IMR-90 (cell line): ENCODE measurements at regions not wholly inside any gene's neighbourhood (a gene's known extent, or its start where the extent isn't known, plus 50 kb on each side); places are given as distances from the start of the nearest gene placed in this dataset.

Experiments used
- ATAC-seq: fragments of 200-7000 bp; cut with Tn5 transposase; 2 replicates; pipeline ENCODE4 v1.9.1; 2020; ENCODE audit warnings: low read depth, mild to moderate bottlenecking, moderate library complexity
- BruUV-seq: library from RNA; stranded (reverse); fragments of 400-500 nt; replicated peaks from 2 replicates; lab custom pipeline; 2021; lab: Mats Ljungman, UMichigan
- CTCF ChIA-PET: fragments of 300-600 bp; formaldehyde crosslinking; extraction: SDS; loops from one replicate; lab custom pipeline; 2021; ENCODE audit warnings: antibody characterized with exemption; lab: Yijun Ruan, JAX
- POLR2A ChIA-PET: fragments of 300-600 bp; sonication (Branson Sonifier 250); formaldehyde crosslinking; loops from one replicate; lab custom pipeline; 2022; ENCODE audit warnings: antibody characterized with exemption; ENCODE audit not compliant: unreplicated experiment; lab: Charles Lee
- DNase-seq: peaks from one replicate; pipeline ENCODE4 v3.0.0; 2013
- H2AFZ ChIP-seq: replicated peaks from 2 replicates; pipeline ENCODE3; 2013; ENCODE audit warnings: low read length, mild to moderate bottlenecking; ENCODE audit not compliant: poor library complexity
- H2AK5ac ChIP-seq: 2 replicates; pipeline ENCODE4 v1.6.1; 2013; ENCODE audit warnings: low read depth, low read length, inconsistent platforms
- H2AK9ac ChIP-seq: replicated peaks from 2 replicates; pipeline ENCODE3; 2013; ENCODE audit warnings: mild to moderate bottlenecking, low read depth, low read length, moderate library complexity; ENCODE audit not compliant: poor library complexity
- H2BK120ac ChIP-seq: 2 replicates; pipeline ENCODE4 v1.6.1; 2013; ENCODE audit warnings: low read depth, low read length, inconsistent platforms
- H2BK15ac ChIP-seq: 3 replicates; pipeline ENCODE4 v1.6.1; 2013; ENCODE audit warnings: low read depth, low read length, inconsistent platforms
- H2BK20ac ChIP-seq: 2 replicates; pipeline ENCODE4 v1.6.1; 2013; ENCODE audit warnings: low read depth, mild to moderate bottlenecking, inconsistent platforms, low read length, moderate library complexity
- H2BK5ac ChIP-seq: 2 replicates; pipeline ENCODE4 v1.6.1; 2013; ENCODE audit warnings: mild to moderate bottlenecking, low read depth, low read length, inconsistent platforms; ENCODE audit not compliant: poor library complexity, severe bottlenecking
- H3K14ac ChIP-seq: replicated peaks from 2 replicates; pipeline ENCODE4 v1.6.1; 2013; ENCODE audit warnings: low read depth, low read length, inconsistent platforms
- H3K18ac ChIP-seq: 2 replicates; pipeline ENCODE4 v1.6.1; 2013; ENCODE audit warnings: low read depth, low read length, control low read depth
- H3K23ac ChIP-seq: 2 replicates; pipeline ENCODE4 v1.6.1; 2013; ENCODE audit warnings: low read depth, low read length, inconsistent platforms
- H3K27ac ChIP-seq: 2 replicates; pipeline ENCODE4 v1.5.1; 2013; ENCODE audit warnings: mild to moderate bottlenecking, control low read depth, low read length; ENCODE audit not compliant: insufficient read depth
- H3K27me3 ChIP-seq: 2 replicates; pipeline ENCODE4 v1.6.1; 2013; ENCODE audit warnings: low read length; ENCODE audit not compliant: control insufficient read depth, insufficient read depth
- H3K36me3 ChIP-seq: 2 replicates; pipeline ENCODE4 v1.6.1; 2013; ENCODE audit warnings: low read length, mixed read lengths; ENCODE audit not compliant: control insufficient read depth, insufficient read depth
- H3K4ac ChIP-seq: 2 replicates; pipeline ENCODE4 v1.6.1; 2013; ENCODE audit warnings: low read depth, low read length, inconsistent platforms
- H3K4me1 ChIP-seq: 2 replicates; pipeline ENCODE4 v1.6.1; 2013; ENCODE audit warnings: low read length, mixed read lengths; ENCODE audit not compliant: control insufficient read depth, insufficient read depth
- H3K4me2 ChIP-seq: 2 replicates; pipeline ENCODE4 v1.6.1; 2013; ENCODE audit warnings: low read depth, mild to moderate bottlenecking, control low read depth, low read length, moderate library complexity
- H3K4me3 ChIP-seq: 2 replicates; pipeline ENCODE4 v1.5.1; 2013; ENCODE audit warnings: low read depth, mild to moderate bottlenecking, control low read depth, low read length, moderate library complexity; ENCODE audit not compliant: insufficient read depth
- H3K56ac ChIP-seq: 2 replicates; pipeline ENCODE4 v1.6.1; 2013; ENCODE audit warnings: low read length, inconsistent platforms; ENCODE audit not compliant: insufficient read depth; ENCODE audit errors: extremely low read depth
- H3K79me1 ChIP-seq, 2 experiments: 2 replicates each; pipeline ENCODE4 v1.6.1; 2013; ENCODE audit warnings: low read length in 2 of 2, inconsistent platforms in 1 of 2, low read depth in 1 of 2
- H3K9ac ChIP-seq: 2 replicates; pipeline ENCODE4 v1.6.1; 2013; ENCODE audit warnings: low read depth, low read length, control low read depth
- H3K9me1 ChIP-seq: 2 replicates; pipeline ENCODE4 v1.6.1; 2013; ENCODE audit warnings: low read length, inconsistent platforms; ENCODE audit not compliant: insufficient read depth
- H3K9me3 ChIP-seq: 2 replicates; pipeline ENCODE4 v1.6.1; 2013; ENCODE audit warnings: low read length; ENCODE audit not compliant: control insufficient read depth, insufficient read depth
- H4K20me1 ChIP-seq: 2 replicates; pipeline ENCODE4 v1.6.1; 2013; ENCODE audit warnings: low read length, inconsistent platforms; ENCODE audit not compliant: insufficient read depth
- H4K5ac ChIP-seq: 2 replicates; pipeline ENCODE4 v1.6.1; 2013; ENCODE audit warnings: mild to moderate bottlenecking, low read depth, low read length, control low read depth
- H4K8ac ChIP-seq, 2 experiments: 2 replicates each; pipeline ENCODE4 v1.6.1; 2013; ENCODE audit warnings: low read depth in 2 of 2, low read length in 2 of 2, control low read depth in 1 of 2, inconsistent platforms in 1 of 2
- H4K91ac ChIP-seq: 2 replicates; pipeline ENCODE4 v1.6.1; 2013; ENCODE audit warnings: low read depth, low read length, inconsistent platforms; ENCODE audit not compliant: insufficient read depth
- BHLHE40 ChIP-seq: fragments of 150-350 bp; IDR thresholded peaks from 2 replicates; pipeline ENCODE4 v1.6.1; 2016; ENCODE audit warnings: mild to moderate bottlenecking, low read depth, low read length
- CEBPB ChIP-seq: IDR thresholded peaks from 2 replicates; pipeline ENCODE4 v1.6.1; 2012; ENCODE audit warnings: low read depth, low read length, improper control_type of control experiment
- CHD1 ChIP-seq: IDR thresholded peaks from 2 replicates; pipeline ENCODE4 v1.6.1; 2012; ENCODE audit warnings: low read depth, low read length, improper control_type of control experiment
- ELK1 ChIP-seq: fragments of 150-350 bp; IDR thresholded peaks from 2 replicates; pipeline ENCODE4 v1.6.1; 2016; ENCODE audit warnings: low read depth, mild to moderate bottlenecking, low read length, moderate library complexity, borderline replicate concordance
- FOS ChIP-seq: fragments of 150-350 bp; IDR thresholded peaks from 2 replicates; pipeline ENCODE4 v1.6.1; 2016; ENCODE audit warnings: low read depth, low read length
- MAFK ChIP-seq: IDR thresholded peaks from 2 replicates; pipeline ENCODE4 v1.6.1; 2012; ENCODE audit warnings: low read depth, low read length, improper control_type of control experiment
- MAZ ChIP-seq: IDR thresholded peaks from 2 replicates; pipeline ENCODE4 v1.6.1; 2012; ENCODE audit warnings: low read depth, mild to moderate bottlenecking, low read length, improper control_type of control experiment, moderate library complexity, borderline replicate concordance
- NFE2L2 ChIP-seq: fragments of 150-350 bp; IDR thresholded peaks from 2 replicates; pipeline ENCODE4 v1.6.1; 2016; ENCODE audit warnings: low read depth, mild to moderate bottlenecking, low read length
- POLR2A ChIP-seq: IDR thresholded peaks from 2 replicates; pipeline ENCODE4 v1.6.1; 2012; ENCODE audit warnings: mild to moderate bottlenecking, low read depth, low read length
- RAD21 ChIP-seq: IDR thresholded peaks from 2 replicates; pipeline ENCODE4 v1.6.1; 2012; ENCODE audit warnings: low read length, improper control_type of control experiment
- RCOR1 ChIP-seq: IDR thresholded peaks from 2 replicates; pipeline ENCODE4 v1.6.1; 2012; ENCODE audit warnings: mild to moderate bottlenecking, low read length, improper control_type of control experiment; ENCODE audit not compliant: insufficient replicate concordance
- RFX5 ChIP-seq: IDR thresholded peaks from 2 replicates; pipeline ENCODE4 v1.8.0; 2012; ENCODE audit warnings: low read depth, mild to moderate bottlenecking, low read length, moderate library complexity
- SMC3 ChIP-seq: fragments of 150-350 bp; IDR thresholded peaks from 2 replicates; pipeline ENCODE4 v1.6.1; 2016; ENCODE audit warnings: low read depth, mild to moderate bottlenecking, antibody characterized with exemption, low read length, moderate library complexity
- whole genome bisulfite sequencing, 2 experiments: methylation state at CpG; one replicate each; pipeline versions ENCODE4 v1.1.5 to v1.1.7; 2013; ENCODE audit warnings: missing lambda C conversion rate in 2 of 2; ENCODE audit not compliant: insufficient read length in 1 of 2; ENCODE audit errors: extremely low coverage in 2 of 2; 5-methylcytosine and 5-hydroxymethylcytosine counted together
- dilution Hi-C: fragments of 300-500 bp; cut with HindIII; formaldehyde crosslinking; loops from one replicate; pipeline ENCODE4 v1.14.3; 2018; ENCODE audit warnings: low sequenced_read_pairs; ENCODE audit not compliant: unreplicated experiment
- in situ Hi-C: fragments of 300-500 bp; cut with MboI; formaldehyde crosslinking; loops from 3 replicates; pipeline ENCODE4 v1.14.3; 2019; ENCODE audit warnings: low sequenced_read_pairs, inconsistent platforms, mixed read lengths
- intact Hi-C: fragments of 100-400 bp; cut with micrococcal nuclease; formaldehyde crosslinking; loops from 2 replicates; pipeline ENCODE4 v1.10.0; 2022
- TF ChIP-seq, protein P1 (sequence below): fragments of 150-350 bp; IDR thresholded peaks from 2 replicates; pipeline ENCODE4 v1.6.1; 2017; ENCODE audit warnings: mild to moderate bottlenecking, antibody characterized with exemption, low read length, low read depth

DNA sequence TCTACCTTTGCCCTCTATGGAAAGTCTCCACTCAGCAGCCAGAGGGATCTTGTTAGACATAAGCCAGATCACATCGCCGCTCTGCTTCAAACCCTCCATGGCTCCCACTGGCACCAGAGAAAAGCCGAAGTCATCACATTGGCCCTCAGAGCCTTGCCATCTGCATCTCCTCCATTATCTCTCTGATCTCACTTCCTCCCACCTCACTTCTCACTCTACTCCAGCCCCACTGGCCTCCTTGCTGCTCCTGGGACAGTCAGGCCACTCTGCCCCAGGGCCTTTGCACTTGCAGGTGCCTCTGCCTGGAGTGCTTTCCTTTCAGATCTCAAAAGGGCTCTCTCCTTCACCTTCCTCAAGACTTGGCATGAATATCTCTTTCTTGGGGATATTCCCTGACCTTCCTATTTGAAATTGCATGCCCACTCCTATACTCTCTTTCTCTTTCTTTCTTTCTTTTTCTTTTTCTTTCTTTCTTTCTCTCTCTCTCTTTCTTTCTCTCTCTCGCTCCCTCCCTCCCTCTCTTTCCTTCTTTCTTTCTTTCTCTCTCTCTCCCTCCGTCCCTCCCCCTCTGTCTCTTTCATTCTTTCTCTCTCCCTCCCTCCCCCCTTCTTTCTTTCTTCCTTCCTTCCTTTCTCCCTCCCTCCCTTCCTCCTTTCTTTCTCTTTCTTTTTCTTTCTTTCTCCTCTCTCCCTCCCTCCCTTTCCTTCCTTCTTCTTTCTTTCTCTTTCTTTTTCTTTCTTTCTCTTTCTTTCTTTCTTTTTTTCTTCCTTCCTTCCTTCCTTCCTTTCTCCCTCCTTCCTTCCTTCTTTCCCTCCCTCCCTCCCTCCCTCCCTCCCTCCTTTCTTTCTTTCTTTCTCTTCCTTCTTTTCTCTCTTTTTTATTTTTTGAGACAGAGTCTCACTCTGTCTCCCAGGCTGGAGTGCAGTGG, 96.0 kb upstream of the CASZ1 start (continued):
- no peak for TF ChIP-seq RFX5

GRCh38 chr1:10895621-10896020, 99.2 kb upstream of the CASZ1 start:
- H3K9me1 ChIP-seq: no peaks in the 10 kb centered on the region
- no peak overlapping the region for H2BK5ac ChIP-seq
- H3K4ac ChIP-seq: no peak overlapping the region
- H3K36me3 ChIP-seq: no peaks in the 10 kb centered on the region
- ChIA-PET CTCF (no interaction called here), POLR2A (no interaction called here)
- intact Hi-C loops: no loop called here
- H2BK120ac ChIP-seq: no peak overlapping the region
- H3K9me3 ChIP-seq: no peaks in the 10 kb centered on the region
- peaks cover 11% of the 10 kb centered on the region for H3K27me3 ChIP-seq
- dilution Hi-C loops: no loop called here
- H2BK15ac ChIP-seq: no peak overlapping the region
- H3K79me1 ChIP-seq: no peaks in the 10 kb centered on the region
- H4K8ac ChIP-seq: no peak overlapping the region
- H3K4me3 ChIP-seq: no peak overlapping the region
- TF ChIP-seq NFE2L2 (no peak), CEBPB (no peak), FOS (no peak), ELK1 (no peak), CHD1 (no peak), MAZ (no peak), SMC3 (no peak), RAD21 (no peak), BHLHE40 (no peak), MAFK (no peak), POLR2A (no peak), RCOR1 (no peak)
- TF ChIP-seq, protein P1, sequence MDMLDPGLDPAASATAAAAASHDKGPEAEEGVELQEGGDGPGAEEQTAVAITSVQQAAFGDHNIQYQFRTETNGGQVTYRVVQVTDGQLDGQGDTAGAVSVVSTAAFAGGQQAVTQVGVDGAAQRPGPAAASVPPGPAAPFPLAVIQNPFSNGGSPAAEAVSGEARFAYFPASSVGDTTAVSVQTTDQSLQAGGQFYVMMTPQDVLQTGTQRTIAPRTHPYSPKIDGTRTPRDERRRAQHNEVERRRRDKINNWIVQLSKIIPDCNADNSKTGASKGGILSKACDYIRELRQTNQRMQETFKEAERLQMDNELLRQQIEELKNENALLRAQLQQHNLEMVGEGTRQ: no peak
- ATAC-seq (no peak), DNase-seq (no peak)
- H3K18ac ChIP-seq: no peak overlapping the region
- WGBS, 2 experiments: 78% methylated on average over 6 of the region's 7 CpGs; no CpG with 5 or more reads in 1 of the 2 experiments
- H4K91ac ChIP-seq: no peak overlapping the region
- H4K5ac ChIP-seq: no peak overlapping the region
- H4K20me1 ChIP-seq: no peaks in the 10 kb centered on the region
- no peak overlapping the region for H2AK5ac ChIP-seq
- H2BK20ac ChIP-seq: no peak overlapping the region
- no TSS peak for BruUV-seq
- H2AFZ ChIP-seq: no peak overlapping the region
- no peak overlapping the region for H3K4me2 ChIP-seq
- H3K14ac ChIP-seq: no peak overlapping the region
- H3K56ac ChIP-seq: no peak overlapping the region
- no peak overlapping the region for H2AK9ac ChIP-seq
- in situ Hi-C loops: no loop called here
- H3K9ac ChIP-seq: no peak overlapping the region
- no peak overlapping the region for H3K27ac ChIP-seq
- H3K4me1 ChIP-seq: no peaks in the 10 kb centered on the region
- no peak overlapping the region for H3K23ac ChIP-seq
